BLaER1 (cell line): ENCODE measurements at regions not wholly inside any gene's neighbourhood (a gene's known extent, or its start where the extent isn't known, plus 50 kb on each side); places are given as distances from the start of the nearest gene placed in this dataset.

Source experiments
- H3K27ac ChIP-seq: shearing (Covaris generic); formaldehyde crosslinking; 2 replicates; pipeline ENCODE4 v1.8.1; 2022
- H3K27me3 ChIP-seq: shearing (Covaris generic); formaldehyde crosslinking; 2 replicates; pipeline ENCODE4 v1.8.1; 2022
- H3K36me3 ChIP-seq: shearing (Covaris generic); formaldehyde crosslinking; 2 replicates; pipeline ENCODE4 v1.8.1; 2022
- H3K4me1 ChIP-seq: shearing (Covaris generic); formaldehyde crosslinking; 2 replicates; pipeline ENCODE4 v1.8.1; 2022
- H3K4me2 ChIP-seq: shearing (Covaris generic); formaldehyde crosslinking; 2 replicates; pipeline ENCODE4 v1.8.1; 2022
- H3K4me3 ChIP-seq: shearing (Covaris generic); formaldehyde crosslinking; 2 replicates; pipeline ENCODE4 v1.8.1; 2022
- H3K9ac ChIP-seq: shearing (Covaris generic); formaldehyde crosslinking; 2 replicates; pipeline ENCODE4 v1.8.1; 2022
- H3K9me3 ChIP-seq: shearing (Covaris generic); formaldehyde crosslinking; 2 replicates; pipeline ENCODE4 v1.8.1; 2022
- H4K20me1 ChIP-seq: shearing (Covaris generic); formaldehyde crosslinking; 2 replicates; pipeline ENCODE4 v1.8.1; 2022
- Cebpa-rat ChIP-seq: shearing (Covaris generic); IDR thresholded peaks from 2 replicates; pipeline ENCODE4 v1.8.1; 2022

DNA sequence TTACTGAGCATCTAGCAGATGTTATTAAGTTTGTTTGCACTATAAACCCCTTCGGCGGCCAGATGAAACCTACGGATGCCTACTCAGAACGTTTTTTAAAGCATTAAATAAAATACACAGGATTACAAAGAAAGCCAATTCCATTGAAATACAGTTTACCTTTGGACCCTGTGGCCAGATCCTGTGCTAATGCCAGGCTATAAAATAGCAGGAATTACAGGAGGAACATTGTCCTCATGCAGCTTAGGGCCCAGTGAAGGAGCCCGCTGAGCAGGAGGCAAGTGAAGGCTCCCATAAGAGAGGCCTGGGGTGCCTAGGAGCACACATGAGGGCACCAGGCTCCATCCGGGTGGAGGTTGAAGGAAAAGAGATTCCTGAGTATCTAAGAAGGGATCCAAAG, 310.4 kb downstream of the MTX2 start:
- no peak overlapping the region for H3K9ac ChIP-seq
- H3K36me3 ChIP-seq = no peaks in the 10 kb centered on the region
- no peaks in the 10 kb centered on the region for H3K27me3 ChIP-seq
- no peak overlapping the region for H3K27ac ChIP-seq
- H3K4me2 ChIP-seq = no peak overlapping the region
- H3K4me1 ChIP-seq = no peaks in the 10 kb centered on the region
- H3K4me3 ChIP-seq = no peak overlapping the region
- no peaks in the 10 kb centered on the region for H3K9me3 ChIP-seq
- no peaks in the 10 kb centered on the region for H4K20me1 ChIP-seq
- no peak for TF ChIP-seq Cebpa-rat

DNA sequence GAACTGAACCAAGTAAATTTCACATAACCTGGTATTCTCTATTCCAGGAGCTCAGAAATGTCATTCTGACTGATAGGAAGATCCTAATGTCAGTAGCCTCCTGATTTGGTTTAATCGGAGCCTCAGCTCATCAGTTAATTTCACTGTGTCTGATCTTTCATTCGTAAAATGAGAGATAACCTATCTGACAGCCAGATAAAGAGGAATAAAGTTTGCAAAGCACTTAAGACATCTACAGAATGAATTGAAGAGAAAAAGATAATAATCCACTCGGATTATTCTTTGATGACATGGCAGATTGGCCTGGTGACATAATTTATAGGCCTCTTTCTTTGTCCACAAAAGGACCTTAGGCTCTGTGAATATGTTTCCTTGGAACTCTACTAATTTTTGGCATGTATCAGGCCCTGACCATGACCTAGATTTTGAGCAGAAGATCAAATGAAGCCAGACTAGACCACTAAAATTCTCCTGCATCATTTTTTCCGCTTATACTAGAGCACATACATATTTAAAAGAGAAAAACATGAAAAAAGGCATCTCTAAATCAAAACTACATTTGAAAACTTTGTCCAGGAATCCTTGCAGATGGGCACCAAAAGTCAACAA, 312.4 kb downstream of the MTX2 start:
- Histone ChIP-seq H3K27ac (no peak overlapping the region), H3K4me2 (no peak overlapping the region), H4K20me1 (no peaks in the 10 kb centered on the region), H3K36me3 (no peaks in the 10 kb centered on the region), H3K9ac (no peak overlapping the region), H3K4me3 (no peak overlapping the region), H3K4me1 (no peaks in the 10 kb centered on the region), H3K27me3 (no peaks in the 10 kb centered on the region), H3K9me3 (no peaks in the 10 kb centered on the region)
- no peak for TF ChIP-seq Cebpa-rat

DNA sequence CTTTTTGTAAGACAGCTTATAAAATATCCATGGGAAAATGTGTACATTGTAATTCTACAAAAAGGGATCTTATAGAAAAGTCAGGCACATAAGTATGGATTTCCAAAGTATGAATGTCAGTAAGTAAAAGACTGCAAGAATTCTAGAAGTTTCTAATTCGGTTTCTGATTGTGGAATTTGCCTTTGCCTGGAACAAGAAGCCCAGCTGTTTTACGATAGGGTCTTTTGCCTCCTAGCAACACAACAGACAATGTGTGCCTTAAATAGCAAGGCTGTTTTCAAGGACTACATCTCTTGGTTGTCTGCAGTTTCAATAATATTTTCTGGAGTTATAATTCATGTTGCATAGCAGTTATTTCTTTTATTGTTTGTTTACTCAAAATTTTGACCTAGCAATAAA, 312.9 kb downstream of the MTX2 start:
- Histone ChIP-seq H3K4me2 (no peak overlapping the region), H3K4me3 (no peak overlapping the region), H3K27ac (no peak overlapping the region), H3K9ac (no peak overlapping the region), H3K36me3 (no peaks in the 10 kb centered on the region), H3K27me3 (no peaks in the 10 kb centered on the region), H4K20me1 (no peaks in the 10 kb centered on the region), H3K9me3 (no peaks in the 10 kb centered on the region), H3K4me1 (no peaks in the 10 kb centered on the region)
- TF ChIP-seq Cebpa-rat = no peak

DNA sequence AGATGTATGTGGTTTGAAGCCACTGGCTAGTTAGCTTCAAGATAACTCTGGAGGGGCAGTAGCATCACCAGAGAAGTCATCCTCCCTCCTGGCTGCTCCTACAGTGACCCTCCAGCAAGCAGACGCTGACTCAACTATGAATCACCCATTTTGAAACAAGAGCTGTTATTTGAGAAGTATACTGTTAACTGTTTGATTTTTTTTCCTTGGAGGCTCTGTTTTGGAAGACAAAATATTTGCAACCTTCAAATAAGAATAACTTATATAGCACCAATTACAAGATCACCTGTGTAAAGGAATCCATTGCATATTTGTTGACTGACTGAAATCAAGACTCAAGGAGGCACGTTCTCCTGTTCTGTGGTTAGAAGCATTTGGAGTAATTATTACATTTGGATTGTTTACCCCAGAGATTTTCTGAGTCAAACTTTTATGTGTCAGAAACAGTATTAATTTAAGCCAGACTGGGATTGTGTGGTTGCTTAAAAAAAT, 313.8 kb downstream of the MTX2 start:
- Histone ChIP-seq H3K27me3 (no peaks in the 10 kb centered on the region), H3K9me3 (no peaks in the 10 kb centered on the region), H3K4me2 (no peak overlapping the region), H3K36me3 (no peaks in the 10 kb centered on the region), H3K27ac (no peak overlapping the region), H3K4me1 (no peaks in the 10 kb centered on the region), H3K9ac (no peak overlapping the region), H3K4me3 (no peak overlapping the region), H4K20me1 (no peaks in the 10 kb centered on the region)
- TF ChIP-seq Cebpa-rat = no peak

DNA sequence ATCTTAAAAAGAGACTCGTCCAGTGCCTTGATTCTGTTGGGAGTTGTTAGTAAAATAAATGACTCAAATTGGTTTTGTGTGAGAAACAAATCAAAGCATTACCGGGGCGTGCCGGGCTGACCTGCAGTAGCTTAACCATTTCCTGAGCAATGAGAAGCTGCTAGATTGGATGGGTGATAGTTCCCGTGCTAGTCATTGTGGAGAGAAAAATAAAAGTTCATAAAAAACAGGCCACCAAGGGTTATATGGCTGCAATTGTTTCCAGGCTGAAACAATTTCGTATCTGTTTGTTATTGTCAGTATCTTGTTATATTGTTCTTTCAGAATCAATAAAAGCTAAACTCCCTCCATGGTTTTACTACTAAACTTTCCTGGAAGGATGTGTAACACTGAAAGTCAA, 314.4 kb downstream of the MTX2 start:
- no peaks in the 10 kb centered on the region for H3K9me3 ChIP-seq
- no peaks in the 10 kb centered on the region for H4K20me1 ChIP-seq
- H3K36me3 ChIP-seq = no peaks in the 10 kb centered on the region
- no peaks in the 10 kb centered on the region for H3K27me3 ChIP-seq
- no peak overlapping the region for H3K27ac ChIP-seq
- no peak overlapping the region for H3K9ac ChIP-seq
- H3K4me1 ChIP-seq = no peaks in the 10 kb centered on the region
- TF ChIP-seq Cebpa-rat = no peak
- H3K4me3 ChIP-seq = no peak overlapping the region
- no peak overlapping the region for H3K4me2 ChIP-seq

DNA sequence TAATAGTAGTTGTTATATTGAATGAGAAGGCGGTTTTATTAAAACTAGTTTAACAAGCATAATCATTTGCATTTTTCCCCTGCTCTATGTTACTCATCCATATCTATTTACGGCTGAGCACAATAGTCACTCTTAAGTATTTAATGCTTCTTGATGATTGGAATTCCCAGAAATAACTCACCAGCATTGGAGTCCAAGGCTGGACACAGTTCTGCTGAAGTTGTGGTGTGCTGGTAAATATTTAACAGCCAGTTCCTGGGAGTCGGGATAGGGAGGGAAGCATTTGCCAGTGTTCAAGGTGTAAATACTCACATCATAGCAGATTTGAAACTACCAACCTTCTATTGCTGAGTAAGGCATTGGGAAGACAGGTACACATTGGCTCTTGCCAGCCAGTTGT, 315.1 kb downstream of the MTX2 start:
- Histone ChIP-seq H3K9me3 (no peaks in the 10 kb centered on the region), H3K9ac (no peak overlapping the region), H3K4me1 (no peaks in the 10 kb centered on the region), H3K4me2 (no peak overlapping the region), H3K4me3 (no peak overlapping the region), H3K36me3 (no peaks in the 10 kb centered on the region), H3K27me3 (no peaks in the 10 kb centered on the region), H4K20me1 (no peaks in the 10 kb centered on the region), H3K27ac (no peak overlapping the region)
- no peak for TF ChIP-seq Cebpa-rat

DNA sequence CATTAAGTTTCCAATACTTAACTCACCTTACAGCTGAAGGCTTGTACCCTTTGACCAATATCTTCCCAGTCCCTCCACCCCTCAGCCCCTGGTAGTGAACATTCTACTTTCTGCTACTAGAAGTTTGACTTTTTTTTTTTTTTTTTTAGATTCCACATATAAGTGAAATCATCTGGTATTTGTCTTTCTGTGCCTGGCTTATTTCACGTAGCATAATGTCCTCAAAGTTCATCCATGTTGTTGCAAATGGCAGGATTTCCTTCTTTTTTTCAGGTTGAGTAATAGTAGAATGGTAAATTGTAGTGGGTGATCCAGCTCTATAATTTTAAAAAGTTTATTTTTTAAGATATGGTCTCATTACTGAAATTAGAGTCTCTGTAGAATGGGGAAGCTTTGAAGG, 316.0 kb downstream of the MTX2 start:
- TF ChIP-seq Cebpa-rat = no peak
- no peak overlapping the region for H3K4me2 ChIP-seq
- no peaks in the 10 kb centered on the region for H3K27me3 ChIP-seq
- no peaks in the 10 kb centered on the region for H3K9me3 ChIP-seq
- H3K4me1 ChIP-seq = no peaks in the 10 kb centered on the region
- H3K27ac ChIP-seq = no peak overlapping the region
- no peak overlapping the region for H3K4me3 ChIP-seq
- no peaks in the 10 kb centered on the region for H4K20me1 ChIP-seq
- H3K36me3 ChIP-seq = no peaks in the 10 kb centered on the region
- H3K9ac ChIP-seq = no peak overlapping the region

DNA sequence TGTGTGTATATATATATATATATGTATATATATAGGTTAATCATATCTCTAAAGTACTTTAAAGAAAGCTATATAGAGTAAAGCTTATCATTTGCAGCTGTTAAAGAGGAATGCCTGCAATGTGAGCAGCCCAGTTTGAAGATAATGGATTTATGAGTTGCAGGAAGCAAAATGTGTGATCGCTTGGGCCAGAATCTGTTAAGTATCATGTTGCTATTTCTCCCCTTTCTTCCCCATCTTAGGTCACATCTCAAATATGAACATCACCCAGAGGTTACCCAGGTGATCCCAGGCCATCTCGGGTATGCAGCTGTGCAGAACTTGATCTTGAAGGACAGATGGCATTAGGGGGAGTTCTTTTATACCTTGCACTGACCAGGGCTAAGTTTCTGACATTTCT, 316.5 kb downstream of the MTX2 start:
- H3K27me3 ChIP-seq = no peaks in the 10 kb centered on the region
- no peak overlapping the region for H3K27ac ChIP-seq
- no peak overlapping the region for H3K4me3 ChIP-seq
- no peaks in the 10 kb centered on the region for H3K4me1 ChIP-seq
- H3K9ac ChIP-seq = no peak overlapping the region
- H3K4me2 ChIP-seq = no peak overlapping the region
- no peaks in the 10 kb centered on the region for H3K9me3 ChIP-seq
- no peaks in the 10 kb centered on the region for H3K36me3 ChIP-seq
- H4K20me1 ChIP-seq = no peaks in the 10 kb centered on the region
- no peak for TF ChIP-seq Cebpa-rat

DNA sequence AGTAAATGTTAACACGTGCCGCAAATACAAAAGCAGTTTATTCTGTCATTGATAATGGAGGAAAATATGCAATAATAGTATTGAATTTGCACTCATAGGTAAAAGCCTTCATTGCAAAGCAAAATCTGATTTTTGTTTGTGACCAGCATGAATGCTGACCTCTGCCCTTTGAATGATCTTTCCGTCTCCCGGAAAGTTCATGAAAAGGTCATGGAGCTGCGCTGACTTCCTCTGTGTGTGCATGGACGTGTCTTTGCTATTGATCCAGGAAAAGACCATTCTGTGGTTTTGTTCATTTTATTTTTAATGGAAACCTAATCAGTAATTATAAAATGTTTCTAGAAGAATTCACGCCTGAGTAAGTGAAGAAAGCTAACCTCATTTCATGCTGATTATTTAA, 320.0 kb downstream of the MTX2 start:
- H3K4me3 ChIP-seq = no peak overlapping the region
- no peaks in the 10 kb centered on the region for H4K20me1 ChIP-seq
- H3K4me2 ChIP-seq = no peak overlapping the region
- no peaks in the 10 kb centered on the region for H3K36me3 ChIP-seq
- no peak overlapping the region for H3K9ac ChIP-seq
- H3K9me3 ChIP-seq = no peaks in the 10 kb centered on the region
- H3K27me3 ChIP-seq = no peaks in the 10 kb centered on the region
- H3K4me1 ChIP-seq = no peaks in the 10 kb centered on the region
- H3K27ac ChIP-seq = no peak overlapping the region
- no peak for TF ChIP-seq Cebpa-rat

DNA sequence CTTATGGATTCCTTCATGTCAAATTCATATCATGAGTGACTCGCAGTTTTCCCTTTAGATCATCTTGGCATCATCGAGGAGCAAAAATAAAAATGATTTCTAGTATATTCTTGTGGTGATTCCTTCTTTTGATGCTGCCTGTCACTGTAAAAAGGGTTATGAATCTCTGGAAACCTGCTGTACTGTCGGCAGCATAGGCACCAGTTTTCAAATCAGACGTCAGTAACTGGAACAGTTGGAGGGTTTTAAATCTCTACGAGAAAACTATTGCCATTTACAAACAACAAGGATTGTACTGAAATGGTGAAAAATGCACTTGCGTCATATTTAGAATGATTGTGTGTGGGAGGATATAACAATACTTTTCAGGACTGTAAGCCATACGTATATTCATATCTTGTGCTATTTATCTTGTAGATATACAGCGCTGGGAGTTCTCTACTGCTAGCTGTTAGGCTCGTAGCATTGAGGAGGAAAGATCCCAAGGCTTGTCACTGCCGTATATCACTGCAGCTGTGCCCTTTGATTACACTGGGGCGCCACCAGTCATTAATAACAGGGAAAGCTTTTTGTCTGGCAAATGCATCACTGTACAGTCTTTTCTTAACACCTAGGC, 320.7 kb downstream of the MTX2 start:
- no peaks in the 10 kb centered on the region for H3K36me3 ChIP-seq

More for the DNA sequence above, 320.7 kb downstream of the MTX2 start:
- Histone ChIP-seq H4K20me1 (no peaks in the 10 kb centered on the region), H3K4me3 (no peak overlapping the region), H3K9ac (no peak overlapping the region), H3K27me3 (no peaks in the 10 kb centered on the region), H3K4me2 (no peak overlapping the region), H3K27ac (no peak overlapping the region), H3K9me3 (no peaks in the 10 kb centered on the region), H3K4me1 (no peaks in the 10 kb centered on the region)
- no peak for TF ChIP-seq Cebpa-rat
